Liver (tissue), 8 donors: ENCODE measurements at regions not wholly inside any gene's neighbourhood (a gene's known extent, or its start where the extent isn't known, plus 50 kb on each side); places are given as distances from the start of the nearest gene placed in this dataset.

Experiments used
- DNase-seq: peaks from one replicate; pipeline ENCODE4 v3.0.0-alpha.2; 2017; ENCODE audit warnings: low spot score
- H3K27ac ChIP-seq, 2 donors: one replicate each; pipeline ENCODE4 v1.7.0; 2013; ENCODE audit warnings: inconsistent platforms in 2 of 2, low read length in 2 of 2, control low read depth in 1 of 2, low read depth in 1 of 2, mild to moderate bottlenecking in 1 of 2
- H3K27me3 ChIP-seq, 4 donors: one replicate each; pipeline versions ENCODE4 v1.6.1 to v1.7.0; 2013; ENCODE audit warnings: low read length in 3 of 4, inconsistent platforms in 1 of 4, mild to moderate bottlenecking in 1 of 4, moderate library complexity in 1 of 4; ENCODE audit not compliant: control insufficient read depth in 4 of 4, insufficient read depth in 4 of 4
- H3K36me3 ChIP-seq, 4 donors: one replicate each; pipeline versions ENCODE4 v1.6.1 to v1.7.0; 2013; ENCODE audit warnings: low read length in 3 of 4, mild to moderate bottlenecking in 3 of 4, low read depth in 1 of 4, moderate library complexity in 1 of 4; ENCODE audit not compliant: control insufficient read depth in 4 of 4, insufficient read depth in 3 of 4
- H3K4me1 ChIP-seq, 4 donors: one replicate each; pipeline versions ENCODE4 v1.6.1 to v1.7.0; 2013; ENCODE audit warnings: low read length in 3 of 4, mild to moderate bottlenecking in 3 of 4, moderate library complexity in 1 of 4; ENCODE audit not compliant: control insufficient read depth in 4 of 4, insufficient read depth in 4 of 4
- H3K4me3 ChIP-seq, 3 donors: one replicate each; pipeline versions ENCODE4 v1.6.1 to v1.7.0; 2013; ENCODE audit warnings: low read length in 3 of 3, control low read depth in 1 of 3, low read depth in 1 of 3, mild to moderate bottlenecking in 1 of 3
- H3K9ac ChIP-seq, 2 donors: one replicate each; pipeline ENCODE4 v1.7.0; 2013; ENCODE audit warnings: low read length in 2 of 2, mild to moderate bottlenecking in 2 of 2, moderate library complexity in 2 of 2, control low read depth in 1 of 2, low read depth in 1 of 2
- H3K9me3 ChIP-seq, 4 donors: one replicate each; pipeline versions ENCODE4 v1.6.1 to v1.7.0; 2013; ENCODE audit warnings: low read length in 3 of 4; ENCODE audit not compliant: control insufficient read depth in 4 of 4
- ATF3 ChIP-seq: IDR thresholded peaks from 2 replicates; pipeline ENCODE4 v1.6.1; 2016; ENCODE audit warnings: antibody characterized with exemption
- CTCF ChIP-seq: fragments of 150-350 bp; IDR thresholded peaks from 2 replicates; pipeline ENCODE4 v1.5.1; 2017; ENCODE audit warnings: improper control_type of control experiment, low read depth, low read length; ENCODE audit not compliant: missing input control
- EGR1 ChIP-seq, 2 donors: IDR thresholded peaks; 2 replicates each; pipeline ENCODE4 v1.6.1; 2016 to 2018; ENCODE audit warnings: antibody characterized with exemption in 2 of 2, low read depth in 2 of 2
- FOXA2 ChIP-seq: IDR thresholded peaks from 2 replicates; pipeline ENCODE4 v1.6.1; 2016; ENCODE audit warnings: antibody characterized with exemption
- GABPA ChIP-seq, 2 donors: IDR thresholded peaks in 1 of 2; conservative IDR thresholded peaks in 1 of 2; 2 replicates each; pipeline ENCODE4 v1.6.1; 2016; ENCODE audit warnings: antibody characterized with exemption in 2 of 2, mild to moderate bottlenecking in 1 of 2, moderate library complexity in 1 of 2
- HNF4A ChIP-seq, 2 donors: conservative IDR thresholded peaks; 2 replicates each; pipeline ENCODE4 v1.6.1; 2016; ENCODE audit warnings: antibody characterized with exemption in 2 of 2, mild to moderate bottlenecking in 2 of 2
- HNF4G ChIP-seq: IDR thresholded peaks from 2 replicates; pipeline ENCODE4 v1.6.1; 2016; ENCODE audit warnings: antibody characterized with exemption
- JUND ChIP-seq, 2 donors: IDR thresholded peaks; 2 replicates each; pipeline ENCODE4 v1.6.1; 2016; ENCODE audit warnings: antibody characterized with exemption in 2 of 2
- MAX ChIP-seq: IDR thresholded peaks from 2 replicates; pipeline ENCODE4 v1.6.1; 2016; ENCODE audit warnings: antibody characterized with exemption
- NR2F2 ChIP-seq: IDR thresholded peaks from 2 replicates; pipeline ENCODE4 v1.6.1; 2016; ENCODE audit warnings: antibody characterized with exemption
- RXRA ChIP-seq, 2 donors: IDR thresholded peaks; 2 replicates each; pipeline ENCODE4 v1.6.1; 2017 to 2018; ENCODE audit warnings: antibody characterized with exemption in 2 of 2, mild to moderate bottlenecking in 1 of 2
- SP1 ChIP-seq: IDR thresholded peaks from 2 replicates; pipeline ENCODE4 v1.6.1; 2018; ENCODE audit warnings: antibody characterized with exemption, mild to moderate bottlenecking
- TAF1 ChIP-seq: conservative IDR thresholded peaks from 2 replicates; pipeline ENCODE4 v1.6.1; 2016; ENCODE audit warnings: antibody characterized with exemption, mild to moderate bottlenecking
- WGBS: extraction: QIAGEN DNeasy Blood & Tissue Kit; methylation state at CpG from one replicate; pipeline ENCODE4 v1.1.7; 2013; 5-methylcytosine and 5-hydroxymethylcytosine counted together
- TF ChIP-seq, protein P1 (sequence below): IDR thresholded peaks from 2 replicates; pipeline ENCODE4 v1.6.1; 2016; ENCODE audit warnings: antibody characterized with exemption, mild to moderate bottlenecking
- donor health status: healthy.
- donor health status: healthy.
- donor health status: healthy.
- donor health status: healthy.
- donor health status: healthy.

- Histone ChIP-seq H3K9me3 (no peaks in the 10 kb centered on the region), H3K9ac (no peak overlapping the region), H3K27me3 (no peaks in the 10 kb centered on the region), H3K27ac (no peak overlapping the region), H3K4me3 (no peak overlapping the region), H3K4me1 (no peaks in the 10 kb centered on the region), H3K36me3 (no peaks in the 10 kb centered on the region)
- no peak for DNase-seq
- 95% methylated on average over 3 of the region's 3 CpGs for WGBS
- TF ChIP-seq HNF4G (no peak), FOXA2 (no peak), TAF1 (no peak), CTCF (no peak), GABPA (IDR thresholded peaks at IDR 0.05 in 1 of 2, conservative IDR thresholded peaks at IDR 0.05 in 1 of 2) (no peak), HNF4A (conservative IDR thresholded peaks at IDR 0.05) (no peak), EGR1 (IDR thresholded peaks at IDR 0.05; ENCODE audit: low read depth in 2 of 2) (no peak)
Measured at GRCh38 chr16:79762217-79762616, 161.7 kb upstream of the MAF start.

DNA sequence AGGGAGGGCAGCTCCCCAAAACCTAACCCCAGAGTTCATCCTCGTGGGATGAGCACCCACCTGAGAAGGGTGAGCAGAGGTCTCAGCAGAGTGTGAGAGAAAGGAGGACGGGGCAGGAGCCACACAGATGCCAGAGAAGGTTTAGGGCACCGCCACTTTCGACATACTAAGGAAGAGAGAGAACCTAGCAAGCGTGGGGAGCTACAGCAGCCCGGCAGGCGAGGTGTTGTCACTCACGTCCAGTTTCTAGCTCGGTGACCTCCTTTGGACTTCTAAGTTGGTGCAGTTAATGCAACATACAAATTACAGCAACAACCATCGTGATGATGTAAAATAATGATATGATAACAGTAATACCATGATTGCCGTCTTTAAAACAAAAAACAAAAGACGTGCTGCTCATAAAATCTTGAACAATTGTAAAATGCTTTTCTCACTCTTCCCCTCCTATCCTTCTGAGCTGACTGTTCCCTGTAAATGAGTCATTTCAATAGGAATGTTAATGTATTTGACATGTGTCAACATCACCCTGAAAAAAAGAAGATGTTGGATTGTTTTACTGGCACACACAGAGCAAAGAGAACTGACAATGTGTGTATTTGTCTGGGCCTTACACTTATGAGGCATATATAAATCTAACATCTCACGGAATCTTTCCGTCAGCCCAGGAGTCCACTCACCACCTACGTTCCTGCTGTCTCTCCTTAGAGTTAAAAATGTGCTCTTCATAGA is 158.2 kb upstream of the MAF start:
- no peak for TF ChIP-seq MAX
- TF ChIP-seq, protein P1, sequence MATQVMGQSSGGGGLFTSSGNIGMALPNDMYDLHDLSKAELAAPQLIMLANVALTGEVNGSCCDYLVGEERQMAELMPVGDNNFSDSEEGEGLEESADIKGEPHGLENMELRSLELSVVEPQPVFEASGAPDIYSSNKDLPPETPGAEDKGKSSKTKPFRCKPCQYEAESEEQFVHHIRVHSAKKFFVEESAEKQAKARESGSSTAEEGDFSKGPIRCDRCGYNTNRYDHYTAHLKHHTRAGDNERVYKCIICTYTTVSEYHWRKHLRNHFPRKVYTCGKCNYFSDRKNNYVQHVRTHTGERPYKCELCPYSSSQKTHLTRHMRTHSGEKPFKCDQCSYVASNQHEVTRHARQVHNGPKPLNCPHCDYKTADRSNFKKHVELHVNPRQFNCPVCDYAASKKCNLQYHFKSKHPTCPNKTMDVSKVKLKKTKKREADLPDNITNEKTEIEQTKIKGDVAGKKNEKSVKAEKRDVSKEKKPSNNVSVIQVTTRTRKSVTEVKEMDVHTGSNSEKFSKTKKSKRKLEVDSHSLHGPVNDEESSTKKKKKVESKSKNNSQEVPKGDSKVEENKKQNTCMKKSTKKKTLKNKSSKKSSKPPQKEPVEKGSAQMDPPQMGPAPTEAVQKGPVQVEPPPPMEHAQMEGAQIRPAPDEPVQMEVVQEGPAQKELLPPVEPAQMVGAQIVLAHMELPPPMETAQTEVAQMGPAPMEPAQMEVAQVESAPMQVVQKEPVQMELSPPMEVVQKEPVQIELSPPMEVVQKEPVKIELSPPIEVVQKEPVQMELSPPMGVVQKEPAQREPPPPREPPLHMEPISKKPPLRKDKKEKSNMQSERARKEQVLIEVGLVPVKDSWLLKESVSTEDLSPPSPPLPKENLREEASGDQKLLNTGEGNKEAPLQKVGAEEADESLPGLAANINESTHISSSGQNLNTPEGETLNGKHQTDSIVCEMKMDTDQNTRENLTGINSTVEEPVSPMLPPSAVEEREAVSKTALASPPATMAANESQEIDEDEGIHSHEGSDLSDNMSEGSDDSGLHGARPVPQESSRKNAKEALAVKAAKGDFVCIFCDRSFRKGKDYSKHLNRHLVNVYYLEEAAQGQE, result no peak
- TF ChIP-seq NR2F2, result no peak
- no peak for TF ChIP-seq ATF3
- TF ChIP-seq EGR1 (IDR thresholded peaks at IDR 0.05; ENCODE audit: low read depth in 2 of 2), result no peak
- TF ChIP-seq SP1, result no peak
- no peak for TF ChIP-seq FOXA2
- TF ChIP-seq HNF4A (conservative IDR thresholded peaks at IDR 0.05), result no peak
- no peak for TF ChIP-seq CTCF
- no peak for TF ChIP-seq JUND (IDR thresholded peaks at IDR 0.05)
- no peak for TF ChIP-seq RXRA (IDR thresholded peaks at IDR 0.05)
- no peak for TF ChIP-seq GABPA (IDR thresholded peaks at IDR 0.05 in 1 of 2, conservative IDR thresholded peaks at IDR 0.05 in 1 of 2)
- 89% methylated on average over 15 of the region's 15 CpGs for WGBS
- no peak for DNase-seq

More for the DNA sequence above, 158.2 kb upstream of the MAF start:
- Histone ChIP-seq H3K9ac (no peak overlapping the region), H3K4me3 (no peak overlapping the region), H3K27ac (no peak overlapping the region), H3K9me3 (no peaks in the 10 kb centered on the region), H3K36me3 (no peaks in the 10 kb centered on the region), H3K4me1 (no peaks in the 10 kb centered on the region), H3K27me3 (no peaks in the 10 kb centered on the region)
